ENCODE measurements at regions not wholly inside any gene's neighbourhood (a gene's known extent, or its start where the extent isn't known, plus 50 kb on each side); places are given as distances from the start of the nearest gene placed in this dataset.
"Not testable (repeated sequence)": the region's sequence is repeated elsewhere in the genome, so short reads cannot be mapped to it uniquely, and the experiment has no call there.

DNA sequence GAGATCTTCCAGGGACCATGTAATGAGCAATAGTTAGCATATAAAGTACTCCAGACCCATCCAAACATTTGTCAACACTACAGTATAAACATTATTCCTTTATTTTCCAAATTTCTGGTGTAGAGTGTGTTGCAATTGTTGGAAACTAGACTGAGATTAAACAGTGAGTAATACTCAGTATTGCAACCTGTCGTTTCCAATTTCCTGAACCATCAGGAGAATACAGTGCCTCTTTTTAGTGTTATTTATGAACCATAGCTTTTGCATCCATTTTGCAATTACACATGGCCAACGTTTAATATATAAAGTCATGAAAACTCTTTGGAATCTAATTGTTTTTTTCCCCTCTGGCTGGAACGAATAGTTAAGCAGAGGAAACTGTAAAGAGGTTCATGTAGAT is 58.3 kb upstream of the DHRSX start:
- TF ChIP-seq CTCF (conservative IDR thresholded peaks at IDR 0.05; ENCODE audit: low read depth, low read length): no peak
- H3K4me3 ChIP-seq (ENCODE audit: low read length): no peak overlapping the region
- DNase-seq (ENCODE audit: low read depth): no peak

GRCh38 chrX:2554891-2555290 is 54.1 kb upstream of the DHRSX start:
- no peak overlapping the region for H3K4me3 ChIP-seq (ENCODE audit: low read length)
- no peak for TF ChIP-seq CTCF (conservative IDR thresholded peaks at IDR 0.05; ENCODE audit: low read depth, low read length)
- no peak for DNase-seq (ENCODE audit: low read depth)

DNA sequence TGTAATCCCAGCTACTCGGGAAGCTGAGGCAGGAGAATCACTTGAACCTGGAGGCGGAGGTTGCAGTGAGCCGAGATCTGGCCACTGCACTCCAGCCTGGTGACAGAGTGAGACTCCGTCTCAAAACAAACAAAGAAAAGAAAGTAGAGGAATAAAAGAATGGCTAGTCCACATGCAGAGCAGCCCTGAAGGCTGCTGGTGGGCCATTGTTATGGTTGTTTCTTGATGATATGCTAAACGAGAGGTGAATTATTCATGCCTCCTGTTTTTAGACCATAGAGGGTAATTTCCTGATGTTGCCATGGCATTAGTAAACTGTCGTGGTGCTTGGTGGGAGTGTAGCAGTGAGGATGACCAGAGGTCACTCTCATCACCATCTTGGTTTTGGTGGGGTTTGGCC is 53.3 kb upstream of the DHRSX start:
- H3K4me3 ChIP-seq (ENCODE audit: low read length); DNase-seq (ENCODE audit: low read depth): not testable (repeated sequence)

- H3K4me3 ChIP-seq (ENCODE audit: low read length): no peak overlapping the region
- TF ChIP-seq CTCF (conservative IDR thresholded peaks at IDR 0.05; ENCODE audit: low read depth, low read length): no peak
- DNase-seq (ENCODE audit: low read depth): no peak
Observed at GRCh38 chrX:2552621-2553201, 51.9 kb upstream of the DHRSX start.

DNA sequence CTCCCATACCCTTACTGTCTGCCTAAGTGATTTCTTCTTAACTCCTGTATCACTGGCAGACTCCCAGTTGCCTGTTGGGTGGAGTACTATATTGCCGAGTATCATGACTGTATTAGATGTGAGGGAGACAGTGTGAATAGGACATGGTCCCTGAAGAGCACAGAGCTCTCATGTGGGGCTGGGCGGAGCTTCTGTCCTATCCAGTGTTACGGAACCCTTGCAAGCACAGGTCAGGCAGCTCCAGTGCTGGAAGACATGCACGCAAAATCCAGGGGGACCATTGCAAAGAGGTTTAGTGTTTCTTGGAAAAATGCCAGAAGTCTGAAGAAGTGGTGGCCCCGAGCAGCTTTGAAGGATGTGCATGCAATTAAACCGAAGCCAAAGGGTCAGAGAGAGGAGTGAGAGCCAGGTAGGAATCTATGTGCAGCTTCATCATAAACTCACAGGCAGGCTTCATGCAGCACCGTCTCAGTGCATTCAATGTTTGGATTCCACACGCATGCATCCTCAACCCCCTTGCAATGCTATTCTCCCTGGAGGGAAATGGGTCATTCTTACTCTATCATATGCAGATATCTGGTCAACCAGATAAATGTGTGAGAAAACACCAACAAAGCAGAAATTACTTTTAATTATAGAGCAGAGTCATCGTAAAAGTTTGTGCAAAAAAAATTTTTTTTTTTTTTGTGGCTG is 49.7 kb upstream of the DHRSX start:
- no peak for TF ChIP-seq CTCF (conservative IDR thresholded peaks at IDR 0.05; ENCODE audit: low read depth, low read length)
- H3K4me3 ChIP-seq (ENCODE audit: low read length): no peak overlapping the region
- no peak for DNase-seq (ENCODE audit: low read depth)
